SK-N-SH (cell line): ENCODE measurements at regions not wholly inside any gene's neighbourhood (a gene's known extent, or its start where the extent isn't known, plus 50 kb on each side); places are given as distances from the start of the nearest gene placed in this dataset.

Experiments used
- FOSL2 ChIP-seq: IDR thresholded peaks from 2 replicates; pipeline ENCODE4 v1.4.0; 2012; ENCODE audit warnings: low read depth, mild to moderate bottlenecking, moderate library complexity, borderline replicate concordance
- NRF1 ChIP-seq: IDR thresholded peaks from 2 replicates; pipeline ENCODE4 v1.6.1; 2012; ENCODE audit warnings: low read depth, mild to moderate bottlenecking, low read length
- POLR2AphosphoS5 ChIP-seq: IDR thresholded peaks from 2 replicates; pipeline ENCODE4 v1.6.1; 2012; ENCODE audit warnings: low read depth, low read length
- RFX5 ChIP-seq: IDR thresholded peaks from 2 replicates; pipeline ENCODE4 v1.6.1; 2012; ENCODE audit warnings: mild to moderate bottlenecking, improper control_type of control experiment, low read length
- YY1 ChIP-seq: IDR thresholded peaks from 2 replicates; pipeline ENCODE4 v1.4.0; 2012; ENCODE audit warnings: low read depth, mild to moderate bottlenecking
- TF ChIP-seq, protein P1 (sequence below): fragments of 200-600 bp; sonication (generic); IDR thresholded peaks from 2 replicates; pipeline ENCODE4 v1.6.1; 2017; ENCODE audit warnings: antibody characterized with exemption, mild to moderate bottlenecking, moderate library complexity

DNA sequence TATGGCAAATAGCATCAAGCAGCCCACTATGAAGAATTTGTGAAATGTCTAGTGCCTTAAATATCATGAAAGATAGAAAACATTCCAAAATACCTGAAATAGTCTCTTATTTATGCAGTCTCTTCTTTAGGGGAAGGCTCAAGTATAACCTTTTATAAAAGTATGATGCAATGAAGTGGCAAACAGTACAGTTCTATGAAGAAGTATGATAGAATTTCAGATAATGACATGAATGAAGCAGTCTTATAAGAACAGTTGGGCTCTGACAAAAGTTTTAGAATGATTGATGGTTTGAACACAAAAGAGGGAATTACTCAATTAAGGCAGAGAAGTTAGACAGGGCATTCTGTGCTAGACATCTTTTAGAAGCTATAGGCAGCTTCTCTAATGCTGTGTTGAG is 1791.8 kb upstream of the PIK3C3 start:
- TF ChIP-seq YY1 (no peak), NRF1 (no peak), POLR2AphosphoS5 (no peak), RFX5 (no peak), FOSL2 (no peak)
- TF ChIP-seq, protein P1, sequence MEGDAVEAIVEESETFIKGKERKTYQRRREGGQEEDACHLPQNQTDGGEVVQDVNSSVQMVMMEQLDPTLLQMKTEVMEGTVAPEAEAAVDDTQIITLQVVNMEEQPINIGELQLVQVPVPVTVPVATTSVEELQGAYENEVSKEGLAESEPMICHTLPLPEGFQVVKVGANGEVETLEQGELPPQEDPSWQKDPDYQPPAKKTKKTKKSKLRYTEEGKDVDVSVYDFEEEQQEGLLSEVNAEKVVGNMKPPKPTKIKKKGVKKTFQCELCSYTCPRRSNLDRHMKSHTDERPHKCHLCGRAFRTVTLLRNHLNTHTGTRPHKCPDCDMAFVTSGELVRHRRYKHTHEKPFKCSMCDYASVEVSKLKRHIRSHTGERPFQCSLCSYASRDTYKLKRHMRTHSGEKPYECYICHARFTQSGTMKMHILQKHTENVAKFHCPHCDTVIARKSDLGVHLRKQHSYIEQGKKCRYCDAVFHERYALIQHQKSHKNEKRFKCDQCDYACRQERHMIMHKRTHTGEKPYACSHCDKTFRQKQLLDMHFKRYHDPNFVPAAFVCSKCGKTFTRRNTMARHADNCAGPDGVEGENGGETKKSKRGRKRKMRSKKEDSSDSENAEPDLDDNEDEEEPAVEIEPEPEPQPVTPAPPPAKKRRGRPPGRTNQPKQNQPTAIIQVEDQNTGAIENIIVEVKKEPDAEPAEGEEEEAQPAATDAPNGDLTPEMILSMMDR = no peak
